ENCODE measurements at regions not wholly inside any gene's neighbourhood (a gene's known extent, or its start where the extent isn't known, plus 50 kb on each side); places are given as distances from the start of the nearest gene placed in this dataset.

- TF ChIP-seq, protein P1, sequence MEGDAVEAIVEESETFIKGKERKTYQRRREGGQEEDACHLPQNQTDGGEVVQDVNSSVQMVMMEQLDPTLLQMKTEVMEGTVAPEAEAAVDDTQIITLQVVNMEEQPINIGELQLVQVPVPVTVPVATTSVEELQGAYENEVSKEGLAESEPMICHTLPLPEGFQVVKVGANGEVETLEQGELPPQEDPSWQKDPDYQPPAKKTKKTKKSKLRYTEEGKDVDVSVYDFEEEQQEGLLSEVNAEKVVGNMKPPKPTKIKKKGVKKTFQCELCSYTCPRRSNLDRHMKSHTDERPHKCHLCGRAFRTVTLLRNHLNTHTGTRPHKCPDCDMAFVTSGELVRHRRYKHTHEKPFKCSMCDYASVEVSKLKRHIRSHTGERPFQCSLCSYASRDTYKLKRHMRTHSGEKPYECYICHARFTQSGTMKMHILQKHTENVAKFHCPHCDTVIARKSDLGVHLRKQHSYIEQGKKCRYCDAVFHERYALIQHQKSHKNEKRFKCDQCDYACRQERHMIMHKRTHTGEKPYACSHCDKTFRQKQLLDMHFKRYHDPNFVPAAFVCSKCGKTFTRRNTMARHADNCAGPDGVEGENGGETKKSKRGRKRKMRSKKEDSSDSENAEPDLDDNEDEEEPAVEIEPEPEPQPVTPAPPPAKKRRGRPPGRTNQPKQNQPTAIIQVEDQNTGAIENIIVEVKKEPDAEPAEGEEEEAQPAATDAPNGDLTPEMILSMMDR (IDR thresholded peaks at IDR 0.05): no peak
- Histone ChIP-seq H3K9me3 (no peaks in the 10 kb centered on the region), H3K27me3 (ENCODE audit: low read depth) (no peaks in the 10 kb centered on the region), H3K27ac (no peak overlapping the region), H3K36me3 (no peaks in the 10 kb centered on the region), H3K4me1 (no peaks in the 10 kb centered on the region), H3K4me3 (no peak overlapping the region)
- no peak for DNase-seq
- no peak for ATAC-seq
- intact Hi-C loops (cut with DNase I): no loop called here
These were observed 403.7 kb upstream of the TMTC1 start for GRCh38 chr12:30187426-30187825.

GRCh38 chr12:30181334-30181733 lies 397.6 kb upstream of the TMTC1 start:
- Histone ChIP-seq H3K4me1 (no peaks in the 10 kb centered on the region), H3K27me3 (ENCODE audit: low read depth) (no peaks in the 10 kb centered on the region), H3K4me3 (no peak overlapping the region), H3K9me3 (no peaks in the 10 kb centered on the region), H3K27ac (no peak overlapping the region), H3K36me3 (no peaks in the 10 kb centered on the region)
- TF ChIP-seq, protein P1 (IDR thresholded peaks at IDR 0.05): no peak
- no peak for DNase-seq
- ATAC-seq: no peak
- intact Hi-C loops (cut with DNase I): no loop called here

DNA sequence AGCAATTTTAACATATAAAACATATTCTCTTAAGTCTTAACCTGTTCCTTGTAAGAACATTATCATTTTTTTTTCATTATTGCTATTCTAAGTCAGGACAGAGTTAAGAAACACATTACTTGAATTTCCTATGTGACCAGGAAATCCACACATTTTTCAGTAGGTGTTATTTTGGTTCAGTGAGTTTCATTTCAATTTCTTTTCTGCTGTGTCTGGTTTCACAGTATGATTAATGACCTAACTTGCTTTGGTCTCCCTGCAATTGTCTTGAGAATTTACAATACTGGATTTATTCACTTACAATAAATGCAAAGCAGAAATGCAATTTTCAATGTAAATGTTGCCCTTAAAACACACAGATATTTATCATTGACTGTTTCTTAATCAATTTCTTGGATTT lies 396.9 kb upstream of the TMTC1 start:
- Histone ChIP-seq H3K36me3 (no peaks in the 10 kb centered on the region), H3K27me3 (ENCODE audit: low read depth) (no peaks in the 10 kb centered on the region), H3K9me3 (no peaks in the 10 kb centered on the region), H3K27ac (no peak overlapping the region), H3K4me1 (no peaks in the 10 kb centered on the region), H3K4me3 (no peak overlapping the region)
- DNase-seq (no peak), ATAC-seq (no peak)
- intact Hi-C loops (cut with DNase I): no loop called here
- TF ChIP-seq, protein P1 (IDR thresholded peaks at IDR 0.05): no peak

- TF ChIP-seq, protein P1 (IDR thresholded peaks at IDR 0.05): no peak
- Histone ChIP-seq H3K27me3 (ENCODE audit: low read depth) (no peaks in the 10 kb centered on the region), H3K36me3 (no peaks in the 10 kb centered on the region), H3K4me1 (no peaks in the 10 kb centered on the region), H3K4me3 (no peak overlapping the region), H3K9me3 (no peaks in the 10 kb centered on the region), H3K27ac (no peak overlapping the region)
- ATAC-seq: no peak
- DNase-seq: no peak
- intact Hi-C loops (cut with DNase I): no loop called here
These were observed 395.2 kb upstream of the TMTC1 start for GRCh38 chr12:30178916-30179315.

GRCh38 chr12:30169839-30170591 lies 386.3 kb upstream of the TMTC1 start:
- ATAC-seq: peak in 1 of 2 donors; percentile 35
- no peak overlapping the region for H3K4me3 ChIP-seq

More at GRCh38 chr12:30169839-30170591, 386.3 kb upstream of the TMTC1 start:
- H3K27me3 ChIP-seq (ENCODE audit: low read depth): peaks cover 17% of the 10 kb centered on the region
- H3K4me1 ChIP-seq: no peaks in the 10 kb centered on the region
- no peak overlapping the region for H3K27ac ChIP-seq
- no peaks in the 10 kb centered on the region for H3K36me3 ChIP-seq
- no peak for DNase-seq
- TF ChIP-seq, protein P1 (IDR thresholded peaks at IDR 0.05): no peak
- no peaks in the 10 kb centered on the region for H3K9me3 ChIP-seq
- intact Hi-C loops (cut with DNase I): no loop called here

All from lower lobe of right lung (tissue), 2 donors.